NCI-H1105 treated with DMSO at 0.1 percent for 48 hours (cell line): ENCODE measurements at regions not wholly inside any gene's neighbourhood (a gene's known extent, or its start where the extent isn't known, plus 50 kb on each side); places are given as distances from the start of the nearest gene placed in this dataset.
"Not testable (repeated sequence)": the region's sequence is repeated elsewhere in the genome, so short reads cannot be mapped to it uniquely, and the experiment has no call there.

Experiments
- DNase-seq: peaks from one replicate; lab custom pipeline; 2025; lab: John Stamatoyannopoulos, UW

GRCh38 chr6:148602136-148602535 lies 144.7 kb upstream of the UST start:
- no peak for DNase-seq

GRCh38 chr6:148608199-148608951 lies 138.5 kb upstream of the UST start:
- no peak for DNase-seq

- DNase-seq = no peak
Observed at GRCh38 chr6:148611213-148611612, 135.6 kb upstream of the UST start.

GRCh38 chr6:148612043-148612442 lies 134.8 kb upstream of the UST start:
- DNase-seq = no peak

GRCh38 chr6:148614602-148615001 lies 132.2 kb upstream of the UST start:
- no peak for DNase-seq

GRCh38 chr6:148616841-148617240 lies 130.0 kb upstream of the UST start:
- DNase-seq = no peak

- no peak for DNase-seq
Observed at GRCh38 chr6:148617530-148617929, 129.3 kb upstream of the UST start.

- no peak for DNase-seq
Observed at GRCh38 chr6:148619891-148620290, 126.9 kb upstream of the UST start.

GRCh38 chr6:148620579-148621298 lies 126.1 kb upstream of the UST start:
- DNase-seq = no peak

GRCh38 chr6:148625609-148626008 lies 121.2 kb upstream of the UST start:
- DNase-seq = no peak

GRCh38 chr6:148628251-148628650 lies 118.6 kb upstream of the UST start:
- DNase-seq = peak; percentile 22

GRCh38 chr6:148629181-148629580 lies 117.6 kb upstream of the UST start:
- no peak for DNase-seq

- DNase-seq = no peak
Observed at GRCh38 chr6:148629592-148630465, 117.0 kb upstream of the UST start.

GRCh38 chr6:148635070-148635743 lies 111.6 kb upstream of the UST start:
- DNase-seq = no peak

GRCh38 chr6:148641836-148642235 lies 105.0 kb upstream of the UST start:
- not testable (repeated sequence) for DNase-seq

GRCh38 chr6:148643208-148643607 lies 103.6 kb upstream of the UST start:
- not testable (repeated sequence) for DNase-seq

GRCh38 chr6:148645049-148645448 lies 101.8 kb upstream of the UST start:
- DNase-seq = not testable (repeated sequence)

- no peak for DNase-seq
Observed at GRCh38 chr6:148648754-148649453, 97.9 kb upstream of the UST start.

- DNase-seq = no peak
Observed at GRCh38 chr6:148649454-148649963, 97.3 kb upstream of the UST start.

GRCh38 chr6:148650941-148651505 lies 95.8 kb upstream of the UST start:
- no peak for DNase-seq

- no peak for DNase-seq
Observed at GRCh38 chr6:148652205-148652604, 94.6 kb upstream of the UST start.
